A549 (cell line): ENCODE measurements at regions not wholly inside any gene's neighbourhood (a gene's known extent, or its start where the extent isn't known, plus 50 kb on each side); places are given as distances from the start of the nearest gene placed in this dataset.

Experiments
- ATAC-seq, 2 experiments: fragments of 200-7000 bp in 1 of 2; fragments of >200 bp in 1 of 2; cut with Nextera tagmentation in 1 of 2; cut with Tn5 transposase in 1 of 2; 3 replicates each; pipeline versions ENCODE4 v1.8.0 to v1.9.1; 2018 to 2020; ENCODE audit warnings: mild to moderate bottlenecking in 1 of 2, moderate library complexity in 1 of 2
- CTCF ChIA-PET: fragments of 300-600 bp; sonication (Branson Sonifier 250); formaldehyde crosslinking; extraction: SDS; loops from one replicate; lab custom pipeline; 2021; ENCODE audit warnings: antibody characterized with exemption, inconsistent platforms; lab: Yijun Ruan, JAX
- POLR2A ChIA-PET: fragments of 350-600 bp; formaldehyde crosslinking; extraction: SDS; loops from one replicate; lab custom pipeline; 2021; ENCODE audit warnings: antibody characterized with exemption, inconsistent platforms; lab: Yijun Ruan, JAX
- DNase-seq, 2 experiments: peaks; one replicate each; pipeline versions ENCODE4 v3.0.0 to v3.0.0-alpha.2; 2011 to 2016; ENCODE audit warnings: low read depth in 1 of 2, low spot score in 1 of 2
- FAIRE-seq: peaks from 2 replicates; lab custom pipeline; 2011; peaks lifted over from hg19 to GRCh38; lab: Jason Lieb, UNC
- H3K27ac ChIP-seq, 2 experiments: fragments of >200 bp; sonication (Bioruptor Twin); formaldehyde crosslinking; 3 replicates each; pipeline ENCODE4 v1.5.1; 2016 to 2017
- H3K4me1 ChIP-seq: fragments of >200 bp; sonication (Bioruptor Twin); formaldehyde crosslinking; 3 replicates; pipeline ENCODE4 v1.6.1; 2016
- H3K4me2 ChIP-seq: fragments of >200 bp; sonication (Bioruptor Twin); formaldehyde crosslinking; 3 replicates; pipeline ENCODE4 v1.6.1; 2016
- H3K4me3 ChIP-seq: fragments of >200 bp; sonication (Bioruptor Twin); formaldehyde crosslinking; 3 replicates; pipeline ENCODE4 v1.5.1; 2016
- H3K9me3 ChIP-seq: fragments of >200 bp; sonication (Bioruptor Twin); formaldehyde crosslinking; 3 replicates; pipeline ENCODE4 v1.6.1; 2016
- CBX2 ChIP-seq: fragments of 200-600 bp; sonication (generic); IDR thresholded peaks from 2 replicates; pipeline ENCODE4 v1.6.1; 2016; ENCODE audit warnings: low read depth, mild to moderate bottlenecking, borderline replicate concordance
- CHD4 ChIP-seq: fragments of 200-600 bp; sonication (generic); IDR thresholded peaks from 2 replicates; pipeline ENCODE4 v1.6.1; 2016; ENCODE audit warnings: antibody characterized with exemption, mild to moderate bottlenecking, borderline replicate concordance
- FOSL2 ChIP-seq, 2 experiments: fragments of 450-650 bp in 1 of 2; fragments of >200 bp in 1 of 2; sonication (Bioruptor Twin) in 1 of 2; formaldehyde crosslinking; IDR thresholded peaks; 2 replicates each; pipeline versions ENCODE4 v1.5.0 to v1.6.1; 2016 to 2020; ENCODE audit warnings: mild to moderate bottlenecking in 1 of 2, moderate library complexity in 1 of 2
- HOXA7 ChIP-seq: fragments of 250-450 bp; sonication (Bioruptor Pico); IDR thresholded peaks from 2 replicates; pipeline ENCODE4 v1.5.0; 2020; ENCODE audit warnings: mild to moderate bottlenecking, moderate library complexity
- HOXB5 ChIP-seq: fragments of 250-450 bp; sonication (Bioruptor Pico); IDR thresholded peaks from 2 replicates; pipeline ENCODE4 v1.5.0; 2020; ENCODE audit warnings: mild to moderate bottlenecking, moderate library complexity
- KDM5A ChIP-seq: fragments of 200-600 bp; sonication (generic); IDR thresholded peaks from 2 replicates; pipeline ENCODE4 v1.6.1; 2016; ENCODE audit warnings: antibody characterized with exemption, mild to moderate bottlenecking
- MAZ ChIP-seq: fragments of 150-350 bp; IDR thresholded peaks from 2 replicates; pipeline ENCODE4 v1.6.1; 2014; ENCODE audit warnings: antibody characterized with exemption, low read depth, low read length, borderline replicate concordance
- POLR2A ChIP-seq: IDR thresholded peaks from 2 replicates; pipeline ENCODE4 v1.6.1; 2012; ENCODE audit warnings: mild to moderate bottlenecking, low read length
- POLR2AphosphoS2 ChIP-seq: conservative IDR thresholded peaks from 2 replicates; pipeline ENCODE4 v1.6.1; 2012; ENCODE audit warnings: low read length, improper control_type of control experiment, inconsistent platforms
- RARB ChIP-seq: fragments of 250-450 bp; sonication (Bioruptor Pico); IDR thresholded peaks from 2 replicates; pipeline ENCODE4 v1.8.0; 2021; ENCODE audit warnings: mild to moderate bottlenecking, moderate library complexity
- SMC3 ChIP-seq: fragments of >200 bp; sonication (Bioruptor Twin); formaldehyde crosslinking; IDR thresholded peaks from 3 replicates; pipeline ENCODE4 v1.6.1; 2018; ENCODE audit warnings: inconsistent platforms
- TFCP2L1 ChIP-seq: fragments of 250-450 bp; sonication (Bioruptor Pico); IDR thresholded peaks from 2 replicates; pipeline ENCODE4 v1.5.0; 2021; ENCODE audit warnings: mild to moderate bottlenecking
- TP53 ChIP-seq: fragments of 250-450 bp; sonication (Bioruptor Pico); IDR thresholded peaks from 2 replicates; pipeline ENCODE4 v1.5.0; 2021; ENCODE audit warnings: mild to moderate bottlenecking, moderate library complexity
- ZNF302 ChIP-seq: fragments of 250-450 bp; sonication (Bioruptor Pico); IDR thresholded peaks from 2 replicates; pipeline ENCODE4 v1.9.0; 2021; ENCODE audit warnings: inconsistent platforms, mild to moderate bottlenecking, moderate library complexity
- WGBS: methylation state at CpG from one replicate; pipeline ENCODE4 v1.1.6; 2017; ENCODE audit errors: missing lambda C conversion rate; 5-methylcytosine and 5-hydroxymethylcytosine counted together
- TF ChIP-seq, protein P1 (sequence below): IDR thresholded peaks from 2 replicates; pipeline ENCODE4 v1.6.1; 2012
- TF ChIP-seq, protein P2 (sequence below): IDR thresholded peaks from 2 replicates; pipeline ENCODE4 v1.6.1; 2012
- TF ChIP-seq, protein P3 (sequence below): fragments of 150-350 bp; IDR thresholded peaks from 2 replicates; pipeline ENCODE4 v1.6.1; 2014; ENCODE audit warnings: low read depth, mild to moderate bottlenecking, low read length
- TF ChIP-seq, protein P4 (sequence below): IDR thresholded peaks from 2 replicates; pipeline ENCODE4 v1.6.1; 2012; ENCODE audit warnings: low read depth, borderline replicate concordance
- TF ChIP-seq, protein P5 (sequence below): fragments of 250-450 bp; sonication (Bioruptor Pico); IDR thresholded peaks from 2 replicates; pipeline ENCODE4 v1.5.0; 2020; ENCODE audit warnings: low read depth, mild to moderate bottlenecking, moderate library complexity

DNA sequence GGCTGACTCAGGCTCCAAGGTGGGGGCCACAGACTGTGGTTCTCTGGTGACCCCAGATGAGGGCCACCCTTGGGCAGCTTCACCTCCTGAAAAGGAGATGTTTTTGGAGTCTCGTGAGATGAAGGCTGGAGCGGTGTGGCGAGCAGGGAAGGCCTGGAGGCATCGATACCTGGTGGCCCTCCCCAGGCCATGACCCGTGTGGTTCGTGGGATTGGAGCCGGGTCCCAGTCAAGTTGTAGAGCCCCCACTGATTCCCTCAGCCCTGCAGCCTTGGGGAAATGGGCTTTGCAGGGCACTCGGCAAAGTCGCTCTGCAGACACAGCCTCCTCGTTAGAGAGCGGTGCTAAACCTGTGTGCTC is 1083.4 kb downstream of the BRD1 start:
- DNase-seq (no peak), ATAC-seq (no peak), FAIRE-seq (no peak)
- ChIA-PET POLR2A (no interaction called here), CTCF (no interaction called here)
- TF ChIP-seq POLR2A, result no peak
- no peak for TF ChIP-seq KDM5A
- no peak for TF ChIP-seq HOXB5 (CRISPR knock-in tag)
- no peak for TF ChIP-seq ZNF302
- TF ChIP-seq POLR2AphosphoS2, result no peak
- no peak for TF ChIP-seq CHD4
- TF ChIP-seq, protein P1, sequence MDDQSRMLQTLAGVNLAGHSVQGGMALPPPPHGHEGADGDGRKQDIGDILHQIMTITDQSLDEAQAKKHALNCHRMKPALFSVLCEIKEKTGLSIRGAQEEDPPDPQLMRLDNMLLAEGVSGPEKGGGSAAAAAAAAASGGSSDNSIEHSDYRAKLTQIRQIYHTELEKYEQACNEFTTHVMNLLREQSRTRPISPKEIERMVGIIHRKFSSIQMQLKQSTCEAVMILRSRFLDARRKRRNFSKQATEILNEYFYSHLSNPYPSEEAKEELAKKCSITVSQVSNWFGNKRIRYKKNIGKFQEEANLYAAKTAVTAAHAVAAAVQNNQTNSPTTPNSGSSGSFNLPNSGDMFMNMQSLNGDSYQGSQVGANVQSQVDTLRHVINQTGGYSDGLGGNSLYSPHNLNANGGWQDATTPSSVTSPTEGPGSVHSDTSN, result no peak
- TF ChIP-seq, protein P2, sequence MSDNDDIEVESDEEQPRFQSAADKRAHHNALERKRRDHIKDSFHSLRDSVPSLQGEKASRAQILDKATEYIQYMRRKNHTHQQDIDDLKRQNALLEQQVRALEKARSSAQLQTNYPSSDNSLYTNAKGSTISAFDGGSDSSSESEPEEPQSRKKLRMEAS, result no peak
- TF ChIP-seq, protein P3, sequence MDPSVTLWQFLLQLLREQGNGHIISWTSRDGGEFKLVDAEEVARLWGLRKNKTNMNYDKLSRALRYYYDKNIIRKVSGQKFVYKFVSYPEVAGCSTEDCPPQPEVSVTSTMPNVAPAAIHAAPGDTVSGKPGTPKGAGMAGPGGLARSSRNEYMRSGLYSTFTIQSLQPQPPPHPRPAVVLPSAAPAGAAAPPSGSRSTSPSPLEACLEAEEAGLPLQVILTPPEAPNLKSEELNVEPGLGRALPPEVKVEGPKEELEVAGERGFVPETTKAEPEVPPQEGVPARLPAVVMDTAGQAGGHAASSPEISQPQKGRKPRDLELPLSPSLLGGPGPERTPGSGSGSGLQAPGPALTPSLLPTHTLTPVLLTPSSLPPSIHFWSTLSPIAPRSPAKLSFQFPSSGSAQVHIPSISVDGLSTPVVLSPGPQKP, result no peak
- no peak for TF ChIP-seq SMC3
- TF ChIP-seq, protein P4, sequence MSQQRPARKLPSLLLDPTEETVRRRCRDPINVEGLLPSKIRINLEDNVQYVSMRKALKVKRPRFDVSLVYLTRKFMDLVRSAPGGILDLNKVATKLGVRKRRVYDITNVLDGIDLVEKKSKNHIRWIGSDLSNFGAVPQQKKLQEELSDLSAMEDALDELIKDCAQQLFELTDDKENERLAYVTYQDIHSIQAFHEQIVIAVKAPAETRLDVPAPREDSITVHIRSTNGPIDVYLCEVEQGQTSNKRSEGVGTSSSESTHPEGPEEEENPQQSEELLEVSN, result no peak
- TF ChIP-seq TP53 (CRISPR knock-in tag), result no peak
- Histone ChIP-seq H3K4me1 (no peaks in the 10 kb centered on the region), H3K27ac (no peak overlapping the region), H3K4me3 (no peak overlapping the region), H3K4me2 (no peak overlapping the region), H3K9me3 (no peaks in the 10 kb centered on the region)
- 86% methylated on average over 6 of the region's 11 CpGs for WGBS

DNA sequence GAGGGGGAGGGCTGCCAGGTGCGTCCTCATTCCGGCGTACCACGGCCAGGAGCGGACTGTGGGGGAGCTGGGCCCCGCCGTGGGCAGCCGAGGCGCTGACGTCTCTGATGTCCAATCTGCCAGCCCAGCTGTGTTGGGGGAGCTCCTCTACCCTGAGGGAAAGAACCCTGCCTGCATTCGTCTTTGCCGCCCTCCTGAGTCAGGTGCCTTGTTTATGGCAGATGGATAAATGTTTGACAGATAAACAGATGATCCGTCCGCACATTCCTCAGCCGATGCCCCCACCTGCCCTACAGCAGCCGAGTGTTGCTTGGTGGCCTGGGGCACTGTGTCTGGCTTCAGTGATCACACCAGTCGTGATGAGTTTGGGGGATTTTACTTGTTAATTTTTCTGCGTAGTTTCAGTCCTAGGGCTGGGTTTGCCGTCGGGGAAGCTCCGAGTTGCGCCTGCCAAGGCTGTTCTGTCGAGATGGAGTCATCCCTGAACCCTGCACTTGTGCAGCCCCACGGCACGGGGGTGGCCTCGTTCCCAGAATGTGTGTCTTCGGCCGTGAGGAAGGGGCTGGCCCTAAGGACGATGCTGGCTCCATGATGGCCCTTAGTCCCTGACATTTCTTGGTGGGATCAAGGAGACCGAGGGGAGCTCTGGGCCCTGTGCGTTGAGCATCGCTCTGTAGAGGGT is 1083.9 kb downstream of the BRD1 start:
- no peaks in the 10 kb centered on the region for H3K4me1 ChIP-seq
- no peaks in the 10 kb centered on the region for H3K9me3 ChIP-seq
- H3K4me2 ChIP-seq, result no peak overlapping the region
- CTCF ChIA-PET, result no interaction called here
- TF ChIP-seq HOXB5 (CRISPR knock-in tag) (no peak), RARB (CRISPR knock-in tag) (no peak), CBX2 (no peak), FOSL2 (IDR thresholded peaks at IDR 0.05) (no peak), FOSL2 (CRISPR knock-in tag; IDR thresholded peaks at IDR 0.05) (no peak), TP53 (CRISPR knock-in tag) (no peak), TFCP2L1 (CRISPR knock-in tag) (no peak), MAZ (no peak), HOXA7 (CRISPR knock-in tag) (no peak)
- TF ChIP-seq, protein P5, sequence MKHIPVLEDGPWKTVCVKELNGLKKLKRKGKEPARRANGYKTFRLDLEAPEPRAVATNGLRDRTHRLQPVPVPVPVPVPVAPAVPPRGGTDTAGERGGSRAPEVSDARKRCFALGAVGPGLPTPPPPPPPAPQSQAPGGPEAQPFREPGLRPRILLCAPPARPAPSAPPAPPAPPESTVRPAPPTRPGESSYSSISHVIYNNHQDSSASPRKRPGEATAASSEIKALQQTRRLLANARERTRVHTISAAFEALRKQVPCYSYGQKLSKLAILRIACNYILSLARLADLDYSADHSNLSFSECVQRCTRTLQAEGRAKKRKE (CRISPR knock-in tag), result no peak
- TF ChIP-seq, all 56 proteins: peak for 0
- DNase-seq (no peak), FAIRE-seq (no peak), ATAC-seq (no peak)
- no peak overlapping the region for H3K27ac ChIP-seq
- POLR2A ChIA-PET, result no interaction called here
- H3K4me3 ChIP-seq, result no peak overlapping the region
- 78% methylated on average over 10 of the region's 32 CpGs for WGBS
